GM19025 (cell line): ENCODE measurements at regions not wholly inside any gene's neighbourhood (a gene's known extent, or its start where the extent isn't known, plus 50 kb on each side); places are given as distances from the start of the nearest gene placed in this dataset.
"Not testable (repeated sequence)": the region's sequence is repeated elsewhere in the genome, so short reads cannot be mapped to it uniquely, and the experiment has no call there.

Experiments
- ATAC-seq: cut with Tn5 transposase; IDR thresholded peaks from one replicate; pipeline ENCODE4 v1.9.1; 2021; ENCODE audit warnings: mild to moderate bottlenecking, low read depth, moderate library complexity; ENCODE audit not compliant: unreplicated experiment

- no peak for ATAC-seq
These were observed 95.2 kb upstream of the HS6ST1 start for GRCh38 chr2:128413718-128414341.

- no peak for ATAC-seq
These were observed 95.7 kb upstream of the HS6ST1 start for GRCh38 chr2:128414351-128414750.

GRCh38 chr2:128414946-128415778, 96.5 kb upstream of the HS6ST1 start:
- ATAC-seq, result no peak

GRCh38 chr2:128415779-128416061, 97.1 kb upstream of the HS6ST1 start:
- no peak for ATAC-seq

GRCh38 chr2:128416109-128416785, 97.6 kb upstream of the HS6ST1 start:
- ATAC-seq, result no peak

- no peak for ATAC-seq
These were observed 98.1 kb upstream of the HS6ST1 start for GRCh38 chr2:128416806-128417205.

- ATAC-seq, result not testable (repeated sequence)
These were observed 98.6 kb upstream of the HS6ST1 start for GRCh38 chr2:128417264-128417663.

- no peak for ATAC-seq
These were observed 101.5 kb upstream of the HS6ST1 start for GRCh38 chr2:128420131-128420530.

- ATAC-seq, result no peak
These were observed 102.1 kb upstream of the HS6ST1 start for GRCh38 chr2:128420776-128421175.

GRCh38 chr2:128421286-128421685, 102.6 kb upstream of the HS6ST1 start:
- ATAC-seq, result no peak

GRCh38 chr2:128421861-128422311, 103.2 kb upstream of the HS6ST1 start:
- no peak for ATAC-seq

- ATAC-seq, result no peak
These were observed 103.9 kb upstream of the HS6ST1 start for GRCh38 chr2:128422571-128422970.

- ATAC-seq, result no peak
These were observed 105.1 kb upstream of the HS6ST1 start for GRCh38 chr2:128423788-128424165.

GRCh38 chr2:128424406-128425171, 105.9 kb upstream of the HS6ST1 start:
- no peak for ATAC-seq

- ATAC-seq, result no peak
These were observed 106.5 kb upstream of the HS6ST1 start for GRCh38 chr2:128425216-128425615.

GRCh38 chr2:128425731-128426620, 107.3 kb upstream of the HS6ST1 start:
- ATAC-seq, result no peak

- no peak for ATAC-seq
These were observed 108.7 kb upstream of the HS6ST1 start for GRCh38 chr2:128427413-128427755.

- no peak for ATAC-seq
These were observed 109.7 kb upstream of the HS6ST1 start for GRCh38 chr2:128428415-128428814.

- no peak for ATAC-seq
These were observed 113.8 kb upstream of the HS6ST1 start for GRCh38 chr2:128432423-128432822.

- ATAC-seq, result no peak
These were observed 115.4 kb upstream of the HS6ST1 start for GRCh38 chr2:128433911-128434550.
